Kidney capillary endothelial cell (primary cell): ENCODE measurements at regions not wholly inside any gene's neighbourhood (a gene's known extent, or its start where the extent isn't known, plus 50 kb on each side); places are given as distances from the start of the nearest gene placed in this dataset.
"Not testable (repeated sequence)": the region's sequence is repeated elsewhere in the genome, so short reads cannot be mapped to it uniquely, and the experiment has no call there.

Source experiments
- DNase-seq: peaks from one replicate; pipeline ENCODE4 v3.0.0-alpha.2; 2018; ENCODE audit warnings: low spot score

DNA sequence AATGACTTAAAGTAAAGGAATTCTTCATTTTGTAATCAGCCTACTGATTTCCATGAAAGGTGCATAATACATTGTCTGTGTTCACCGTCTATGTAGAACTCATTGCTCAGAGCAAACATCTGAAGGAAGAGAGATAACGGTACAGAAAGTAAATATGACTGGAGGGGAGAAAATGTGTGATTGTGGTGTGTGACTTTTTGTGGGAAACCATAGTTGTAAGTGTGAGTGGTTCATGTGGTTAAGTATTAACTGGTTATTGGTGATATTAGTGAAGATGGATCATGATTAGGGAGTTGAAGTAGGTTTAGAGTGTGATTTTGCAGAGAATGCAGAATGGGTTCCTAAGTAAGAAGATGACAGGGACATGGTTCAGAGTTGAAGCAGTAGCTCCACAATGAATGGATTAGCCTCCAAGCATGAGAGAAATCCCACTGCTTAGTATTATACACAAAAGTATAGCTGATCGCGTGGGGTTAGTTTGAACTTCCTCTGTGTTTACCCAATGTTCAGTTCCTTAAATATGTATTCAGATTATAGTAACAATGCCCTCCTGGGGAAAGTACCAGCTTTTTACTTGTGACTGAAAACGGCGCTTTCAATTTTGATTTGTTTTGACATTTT is 368.9 kb downstream of the UTRN start:
- no peak for DNase-seq

DNA sequence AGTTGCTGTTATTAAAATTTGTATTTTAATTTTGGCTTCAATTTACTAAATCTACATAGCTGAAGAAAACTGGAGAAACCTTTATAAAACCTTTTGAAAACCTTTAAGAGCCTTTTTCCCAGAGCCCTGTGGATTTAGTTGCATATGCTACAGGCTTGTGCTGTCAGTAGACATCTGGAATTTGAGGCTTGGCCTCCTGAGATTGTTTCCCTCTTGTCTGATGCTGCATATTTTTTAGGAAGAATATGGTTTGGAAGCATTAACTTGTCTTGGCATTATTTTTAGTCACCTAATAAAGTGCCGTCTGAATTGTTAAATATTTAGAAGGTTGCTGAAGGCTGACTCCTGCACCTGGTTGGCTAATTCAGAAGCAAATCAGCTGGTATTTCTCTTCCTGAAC is 369.4 kb downstream of the UTRN start:
- DNase-seq = no peak

DNA sequence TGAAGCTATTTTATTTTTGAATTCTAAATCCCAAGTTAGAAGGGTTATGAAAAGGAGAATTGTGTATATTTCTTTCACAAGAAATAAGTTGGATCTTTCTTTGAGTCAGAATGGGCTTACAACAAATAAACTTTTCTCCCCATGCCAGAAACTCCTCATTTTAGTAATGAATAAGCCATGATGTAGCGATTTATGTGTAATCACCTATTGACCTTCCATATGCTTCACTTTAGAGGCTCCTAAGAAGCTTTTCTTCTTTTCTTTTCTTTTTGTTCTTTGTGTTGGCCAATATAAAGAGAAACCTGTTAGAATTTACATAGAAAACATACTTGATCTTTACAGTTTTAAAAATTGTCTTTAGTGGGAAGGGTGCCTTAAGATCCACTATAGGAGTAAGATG is 370.2 kb downstream of the UTRN start:
- no peak for DNase-seq

DNA sequence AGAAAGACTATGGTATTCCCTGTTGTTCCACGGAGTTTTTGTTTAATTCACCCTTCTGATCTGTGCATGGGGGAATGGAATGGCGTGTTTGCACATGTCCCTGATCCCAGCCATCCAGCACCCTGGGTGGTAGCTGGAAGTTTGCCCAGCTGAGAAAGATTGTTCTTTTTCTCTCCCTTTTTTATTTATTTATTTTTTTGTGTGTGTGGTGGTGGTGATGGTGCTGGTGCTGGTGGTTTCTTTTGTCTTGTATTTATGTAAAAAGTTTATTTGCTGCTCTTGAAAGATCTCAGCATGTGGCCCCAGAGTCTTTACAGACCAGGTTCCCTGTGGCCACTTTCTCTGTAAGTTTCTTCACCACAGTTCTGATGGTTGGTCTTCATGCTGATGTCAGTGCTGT is 372.6 kb downstream of the UTRN start:
- DNase-seq = no peak

DNA sequence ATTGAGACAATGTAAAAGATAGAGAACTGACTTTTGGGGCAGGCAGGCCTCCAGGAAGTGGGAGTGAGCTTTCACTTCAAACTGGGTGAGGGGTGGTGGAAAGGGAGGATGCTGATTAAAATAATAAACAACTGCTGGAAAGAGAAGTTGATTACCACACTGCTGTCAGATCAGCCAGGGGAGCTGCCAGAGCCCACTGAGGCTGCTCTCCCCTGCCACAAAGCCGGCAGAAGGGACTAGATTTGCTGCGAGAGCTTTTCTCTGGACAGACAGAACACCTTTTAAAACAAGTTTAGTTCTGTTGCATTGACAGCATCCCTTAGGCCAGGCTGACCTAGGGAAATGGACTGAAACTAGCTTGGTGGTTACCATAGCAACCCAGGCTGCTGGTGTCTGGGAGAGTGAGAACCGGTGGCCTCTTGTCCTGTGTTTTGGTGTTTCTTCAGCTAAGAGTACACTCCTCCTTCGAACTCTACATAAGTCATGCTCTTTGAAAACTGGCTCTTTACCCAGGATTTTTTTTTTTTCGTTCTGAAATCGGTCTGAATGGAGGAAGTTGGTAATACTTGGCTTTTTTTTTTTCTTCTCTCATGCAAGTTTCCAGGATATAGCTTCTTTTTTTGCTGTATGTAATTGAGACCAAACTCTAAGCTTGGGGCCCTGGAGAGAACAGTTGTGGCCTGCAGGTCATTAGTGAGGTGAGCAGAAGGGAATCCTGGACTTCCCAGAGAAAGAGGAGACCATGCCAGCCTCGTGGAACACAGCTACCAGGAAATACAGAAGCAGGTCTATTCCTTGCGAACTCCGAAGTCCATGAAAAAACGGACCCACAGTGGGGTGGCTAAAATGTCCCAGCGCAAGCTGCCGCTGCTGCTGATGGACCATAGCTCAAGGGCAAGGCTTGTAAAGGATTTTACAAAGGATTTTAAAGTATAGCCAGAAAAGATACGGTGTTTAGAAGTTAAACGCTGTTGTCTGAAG is 374.4 kb downstream of the UTRN start:
- DNase-seq = no peak

DNA sequence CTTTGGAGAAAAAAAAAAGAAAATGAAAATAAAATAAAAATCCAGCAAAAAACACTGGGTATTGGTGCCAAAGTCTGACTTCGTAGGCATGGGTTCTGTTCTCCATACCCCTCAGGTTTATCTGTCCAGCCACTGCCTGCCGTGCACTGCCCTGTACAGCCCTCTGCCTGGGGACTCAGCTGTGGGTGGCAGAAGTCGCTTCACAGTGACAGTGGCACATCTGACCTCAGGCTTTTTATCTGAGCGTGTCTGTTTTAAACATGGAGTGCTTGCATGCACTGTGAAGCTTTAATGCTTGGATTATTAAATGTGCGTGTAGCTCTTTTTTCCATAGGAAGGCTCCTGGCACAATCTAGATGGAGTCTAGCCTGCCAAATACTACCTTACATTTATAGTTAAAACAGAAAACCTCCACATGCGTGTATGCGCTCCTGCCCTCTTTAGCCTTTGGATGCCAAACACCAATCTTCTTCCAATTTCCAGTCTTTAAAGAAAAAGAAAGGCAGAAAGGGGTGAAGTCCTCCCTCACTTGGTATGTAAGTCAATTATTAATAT is 375.5 kb downstream of the UTRN start:
- no peak for DNase-seq

DNA sequence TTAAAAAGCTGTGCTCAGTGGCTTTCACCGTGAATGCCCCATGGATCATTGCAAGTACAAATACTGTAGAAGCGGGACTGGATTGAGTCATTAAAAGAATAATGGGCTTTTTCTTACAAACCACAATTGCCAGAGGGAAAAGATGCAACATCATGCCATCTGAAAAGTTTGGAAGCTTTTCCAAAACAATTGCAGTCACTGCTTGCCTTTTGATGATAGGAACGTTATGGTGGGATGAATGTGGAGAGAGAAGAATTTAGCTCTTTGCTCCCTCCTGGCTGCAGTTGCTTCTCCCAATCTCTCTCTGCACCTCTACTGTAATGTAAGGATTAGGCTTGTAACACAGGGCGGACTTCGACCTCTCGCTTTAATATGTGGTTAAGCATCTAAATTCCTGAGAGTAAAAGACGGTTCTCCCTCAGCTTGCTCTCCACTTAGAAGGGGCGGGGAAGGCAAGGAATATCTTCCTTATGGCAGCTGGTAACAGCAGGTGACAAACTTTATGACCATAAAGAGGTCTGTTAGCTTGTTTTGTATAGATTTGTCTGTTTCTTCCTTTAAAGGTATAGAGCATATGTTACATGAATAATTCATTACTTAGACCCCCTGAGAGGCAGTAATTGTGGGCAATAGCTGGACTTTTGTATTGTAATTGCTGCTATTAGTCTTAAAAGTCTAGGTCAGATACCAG is 376.1 kb downstream of the UTRN start:
- no peak for DNase-seq

DNA sequence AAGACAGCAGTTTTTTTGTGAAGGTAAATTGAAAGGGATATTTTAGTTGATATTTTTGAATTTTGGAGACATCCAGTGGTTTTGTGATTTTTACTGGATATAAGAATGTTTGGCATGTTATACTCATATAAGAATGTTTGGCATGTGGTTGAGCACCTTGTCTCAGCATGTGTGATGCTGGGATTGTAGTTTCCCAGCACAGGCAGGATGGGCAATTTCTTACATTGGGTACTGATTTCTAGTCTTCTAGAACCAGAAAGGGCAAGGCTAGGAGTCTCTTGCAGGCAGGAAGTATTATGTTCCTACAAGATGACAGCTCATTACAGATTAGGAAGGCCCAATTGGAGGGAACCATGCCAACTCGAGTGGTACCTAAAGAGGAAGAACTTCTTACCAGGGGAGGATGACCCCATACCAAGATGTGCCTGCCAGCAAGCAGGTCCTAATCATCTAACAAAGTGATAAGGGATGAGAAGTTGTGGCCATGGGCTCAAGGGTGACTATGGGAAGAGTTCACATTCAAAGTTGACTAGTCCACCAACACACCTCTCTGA is 377.8 kb downstream of the UTRN start:
- DNase-seq = no peak

DNA sequence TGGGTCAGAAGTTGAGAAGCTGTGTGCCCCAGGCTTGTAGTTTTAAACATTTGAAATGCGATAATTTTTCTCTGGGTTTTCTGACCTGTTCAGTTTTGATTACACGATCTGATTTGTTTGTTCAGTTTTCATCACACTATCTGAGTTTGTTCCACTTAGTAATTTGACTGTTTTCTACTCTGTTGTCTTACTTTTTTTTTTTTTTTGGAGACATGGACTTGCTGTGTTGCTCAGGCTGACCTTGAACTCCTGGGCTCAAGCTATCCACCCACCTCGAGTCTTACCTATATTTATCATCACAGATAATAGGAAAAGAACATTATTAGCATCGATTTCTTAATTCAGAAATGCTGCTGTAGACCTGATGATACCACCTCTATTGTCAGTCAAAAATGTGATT is 379.1 kb downstream of the UTRN start:
- no peak for DNase-seq

DNA sequence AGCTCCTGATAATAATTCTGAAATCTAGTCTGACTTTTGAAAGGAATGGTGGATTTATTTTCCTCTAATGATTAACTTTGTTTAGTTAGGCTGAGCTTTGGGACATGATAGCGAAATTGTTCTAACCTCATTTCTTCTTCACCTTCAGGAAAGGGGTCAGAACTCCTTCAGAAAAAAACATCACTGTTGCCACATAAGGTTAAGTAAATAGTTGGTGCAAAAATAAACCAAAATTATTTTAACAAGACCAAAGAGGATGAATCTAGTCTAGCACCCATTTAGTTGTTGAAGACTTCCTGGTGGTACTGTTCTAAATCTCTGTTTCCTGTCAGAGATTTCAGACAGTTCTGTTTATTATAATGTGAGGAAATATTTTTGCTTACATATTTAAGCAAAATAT is 379.8 kb downstream of the UTRN start:
- no peak for DNase-seq

DNA sequence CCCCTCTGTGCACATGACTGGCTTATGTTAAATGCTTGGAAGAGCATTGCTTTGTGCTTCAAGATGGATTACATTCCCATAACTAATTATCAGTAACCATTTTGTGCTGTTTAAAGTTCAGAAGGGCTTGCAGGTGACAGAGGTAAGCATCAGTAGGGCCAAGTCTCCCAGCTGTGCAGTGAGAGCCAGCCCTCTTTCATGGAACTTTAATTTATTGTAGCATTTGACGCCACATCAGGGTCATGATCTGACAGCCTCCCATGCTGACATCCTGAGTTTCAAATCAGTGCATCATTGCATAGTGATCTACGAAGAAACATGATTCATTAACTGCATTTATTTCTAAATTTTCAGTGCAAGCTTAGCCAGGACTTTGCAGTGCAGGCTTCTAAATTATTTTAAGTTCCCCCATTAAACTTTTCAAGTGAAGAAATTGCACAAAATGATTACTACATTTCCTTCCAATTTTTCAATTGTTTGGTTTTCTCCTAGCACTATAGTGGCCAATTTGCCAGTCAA is 380.9 kb downstream of the UTRN start:
- DNase-seq = no peak

DNA sequence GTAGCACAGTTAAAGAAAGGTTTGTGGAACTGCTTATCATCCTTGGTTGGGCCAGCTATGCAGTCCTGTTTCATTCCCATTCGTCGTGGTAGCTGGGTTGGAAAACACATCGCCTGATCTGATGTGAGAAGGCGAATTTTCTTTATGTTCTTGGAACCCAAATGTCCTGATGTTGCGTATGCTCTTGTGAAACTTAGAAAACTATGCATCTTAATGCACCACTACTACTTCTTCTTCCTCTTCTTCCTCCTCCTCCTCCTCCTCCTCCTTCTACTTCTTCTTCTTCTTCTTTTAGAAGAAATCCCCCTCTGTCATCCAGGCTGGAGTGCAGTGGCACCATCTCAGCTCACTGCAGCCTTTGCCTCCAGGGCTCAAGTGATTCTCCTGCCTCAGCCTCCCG is 381.6 kb downstream of the UTRN start:
- no peak for DNase-seq

DNA sequence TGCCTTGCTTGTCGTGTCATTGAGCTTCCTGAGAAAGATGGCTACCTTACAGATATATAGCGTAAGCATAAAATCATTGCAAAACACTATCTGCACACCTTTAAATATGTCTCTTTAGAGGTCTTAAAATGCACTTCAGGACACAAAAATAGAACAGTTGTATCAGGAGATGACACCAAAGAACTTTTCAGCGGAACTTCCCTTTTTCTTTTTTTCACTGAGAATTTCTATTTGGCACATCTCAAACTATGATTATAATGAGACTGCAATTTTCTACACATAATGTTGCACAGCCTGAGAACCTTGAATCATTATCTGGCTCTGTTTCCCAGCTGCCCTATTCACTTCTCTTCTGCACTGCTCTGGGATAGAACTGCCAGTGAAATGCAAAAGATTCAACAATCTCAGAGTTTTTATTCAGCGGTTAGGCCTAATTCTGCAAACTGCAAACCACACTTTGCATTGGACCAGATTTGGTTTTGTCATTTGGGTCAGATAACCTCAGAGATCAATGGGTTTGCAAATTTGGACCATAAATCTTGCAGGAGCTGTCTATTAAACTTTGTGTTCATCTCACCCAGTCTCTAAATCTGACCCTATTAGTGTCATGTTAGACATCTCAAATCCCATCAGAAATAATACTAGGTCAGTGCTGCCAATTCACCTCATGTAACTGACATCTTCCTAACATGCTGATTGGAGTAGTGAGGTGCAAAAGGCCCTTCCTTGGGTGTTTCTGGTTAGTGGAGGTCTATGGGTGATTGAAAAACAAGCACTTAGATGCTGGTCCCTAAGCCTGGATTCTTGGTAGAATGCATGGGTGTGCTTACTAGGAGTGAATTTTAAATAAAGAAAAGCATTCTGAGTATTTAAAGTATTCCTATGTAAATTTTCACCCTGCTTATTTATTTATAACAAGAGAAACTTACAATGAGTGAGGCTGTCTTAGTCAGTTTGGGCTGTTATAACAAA is 382.7 kb downstream of the UTRN start:
- DNase-seq = no peak

DNA sequence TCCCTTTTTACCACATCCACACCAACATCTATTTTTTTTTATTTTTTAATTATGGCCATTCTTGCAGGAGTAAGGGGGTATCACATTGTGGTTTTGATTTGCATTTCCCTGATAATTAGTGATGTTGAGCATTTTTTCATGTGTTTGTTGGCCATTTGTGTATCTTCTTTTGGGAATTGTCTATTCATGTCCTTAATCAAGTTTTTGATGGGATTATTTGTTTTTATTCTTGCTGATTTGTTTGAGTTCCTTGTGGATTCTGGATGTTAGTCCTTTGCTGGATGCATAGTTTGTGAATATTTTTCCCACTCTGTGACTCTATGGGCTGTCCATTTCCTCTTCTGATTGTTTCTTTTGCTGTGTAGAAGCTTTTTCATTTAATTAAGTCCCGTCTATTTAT is 385.1 kb downstream of the UTRN start:
- DNase-seq = not testable (repeated sequence)

DNA sequence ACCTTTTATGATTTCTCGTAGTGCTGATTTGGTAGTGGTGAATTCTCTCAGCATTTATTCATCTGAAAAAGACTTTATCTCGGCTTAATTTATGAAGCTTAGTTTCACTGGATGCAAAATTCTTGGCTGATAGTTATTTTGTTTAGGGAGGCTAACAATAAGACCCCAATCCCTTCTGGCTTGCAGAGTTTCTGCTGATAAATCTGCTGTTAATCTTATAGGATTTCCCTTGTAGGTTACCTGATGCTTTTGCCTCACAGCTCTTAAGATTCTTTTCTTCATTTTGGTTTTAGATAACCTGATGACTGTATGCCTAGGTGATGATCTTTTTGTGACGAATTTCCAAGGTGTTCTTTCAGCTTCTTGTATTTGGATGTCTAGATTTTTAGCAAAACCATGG is 388.7 kb downstream of the UTRN start:
- no peak for DNase-seq

DNA sequence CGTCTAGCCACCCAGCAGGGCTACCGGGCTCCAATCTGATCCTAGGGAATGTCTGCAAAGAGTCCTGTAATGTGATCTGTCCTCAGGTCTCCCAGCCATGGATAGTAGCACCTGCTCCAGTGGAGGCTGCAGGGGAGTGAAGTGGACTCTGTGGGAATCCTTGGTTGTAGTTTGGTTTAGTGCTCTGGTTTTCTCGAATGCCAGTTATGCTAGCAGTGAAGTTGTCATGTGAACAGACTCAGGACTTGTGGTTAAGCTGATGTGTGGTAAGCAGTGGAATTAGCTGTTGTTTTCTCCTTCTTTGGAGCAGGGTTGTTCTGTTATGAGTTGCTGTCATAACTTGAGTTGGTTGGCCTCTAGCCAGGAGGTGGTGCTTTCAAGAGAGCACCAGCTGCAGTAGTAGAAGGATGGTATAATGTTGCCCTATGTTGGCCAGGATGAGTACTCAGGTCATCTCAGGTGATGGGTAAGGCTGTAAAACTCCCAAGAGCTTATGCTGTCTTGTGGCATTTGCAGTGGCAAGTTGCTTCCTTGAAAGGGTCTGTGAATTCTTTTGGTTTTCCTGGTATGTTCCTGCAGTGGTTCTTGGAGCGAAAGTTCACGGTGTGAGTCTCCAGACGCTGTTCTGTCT is 390.2 kb downstream of the UTRN start:
- no peak for DNase-seq

DNA sequence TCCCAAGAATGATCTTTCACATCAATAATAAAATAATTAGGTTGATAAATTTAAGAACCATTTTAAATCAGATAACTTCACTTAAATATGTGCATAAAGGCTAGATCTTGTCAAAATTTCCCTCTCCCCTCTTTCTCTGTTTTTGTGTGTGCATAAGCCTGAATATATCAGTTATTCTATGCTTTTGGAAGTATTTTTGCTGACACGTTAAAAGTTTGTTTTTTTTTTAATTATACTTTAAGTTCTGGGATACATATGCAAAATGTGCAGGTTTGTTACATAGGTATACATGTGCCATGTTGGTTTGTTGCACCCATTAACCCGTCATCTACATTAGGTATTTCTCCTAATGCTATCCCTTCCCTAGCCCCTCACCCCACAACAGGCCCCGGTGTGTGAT is 391.2 kb downstream of the UTRN start:
- not testable (repeated sequence) for DNase-seq

DNA sequence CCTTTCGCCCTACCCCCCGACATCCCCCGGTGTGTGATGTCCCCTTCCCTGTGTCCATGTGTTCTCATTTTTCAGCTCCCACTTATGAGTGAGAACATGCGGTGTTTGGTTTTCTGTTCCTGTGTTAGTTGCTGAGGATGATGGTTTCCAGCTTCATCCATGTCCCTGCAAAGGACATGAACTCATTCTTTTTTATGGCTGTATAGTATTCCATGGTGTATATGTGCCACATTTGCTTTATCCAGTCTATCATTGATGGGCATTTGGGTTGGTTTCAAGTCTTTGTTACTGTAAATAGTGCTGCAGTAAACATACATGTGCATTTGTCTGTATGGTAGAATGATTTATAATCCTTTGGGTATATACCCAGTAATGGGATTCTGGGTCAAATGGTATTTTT is 392.1 kb downstream of the UTRN start:
- not testable (repeated sequence) for DNase-seq

DNA sequence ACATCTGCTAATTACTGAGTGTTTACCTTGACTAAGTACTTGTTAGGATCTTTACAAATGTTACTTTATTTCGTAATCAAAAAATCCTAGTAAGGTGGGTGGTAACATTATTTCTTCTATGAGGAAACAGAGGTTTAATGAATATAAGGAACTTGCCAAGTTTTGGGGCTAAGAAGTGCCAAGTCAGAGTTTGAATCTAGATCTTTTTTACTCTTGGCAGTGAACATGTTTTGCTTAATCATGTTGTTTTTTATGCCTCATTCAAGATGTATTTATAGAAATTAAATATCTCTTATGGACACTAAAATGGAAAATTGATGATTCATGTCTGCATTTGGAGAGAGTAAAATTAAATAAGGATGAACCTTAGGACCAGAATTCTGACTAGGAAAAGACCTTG is 393.7 kb downstream of the UTRN start:
- no peak for DNase-seq

DNA sequence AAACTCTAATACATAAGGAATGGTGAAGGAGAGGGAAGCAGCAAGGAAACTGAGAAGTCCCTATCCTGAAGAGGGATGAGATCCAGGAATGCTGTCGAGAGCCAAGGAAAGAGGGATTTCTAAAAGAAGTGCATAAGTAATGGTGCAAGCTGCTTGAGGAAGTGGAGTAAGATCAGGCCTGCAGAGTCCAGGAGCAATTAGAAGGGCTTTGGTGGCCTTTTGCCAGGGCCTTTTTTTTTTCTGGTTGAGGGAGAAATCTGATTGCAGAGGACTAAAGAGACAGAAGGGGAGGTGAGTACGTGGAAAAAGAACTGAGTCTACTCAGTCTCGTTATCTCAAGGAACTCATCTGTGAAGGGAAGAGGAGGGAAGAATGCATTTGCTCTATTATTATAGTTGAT is 396.2 kb downstream of the UTRN start:
- DNase-seq = no peak
